22Rv1 (cell line): ENCODE measurements at regions not wholly inside any gene's neighbourhood (a gene's known extent, or its start where the extent isn't known, plus 50 kb on each side); places are given as distances from the start of the nearest gene placed in this dataset.

Experiments
- CTCF ChIP-seq: fragments of 450-650 bp; IDR thresholded peaks from 2 replicates; pipeline ENCODE4 v1.5.1; 2017; ENCODE audit warnings: mild to moderate bottlenecking
- ZFX ChIP-seq: fragments of 450-650 bp; IDR thresholded peaks from 2 replicates; pipeline ENCODE4 v1.6.1; 2017; ENCODE audit warnings: antibody characterized with exemption, borderline replicate concordance

DNA sequence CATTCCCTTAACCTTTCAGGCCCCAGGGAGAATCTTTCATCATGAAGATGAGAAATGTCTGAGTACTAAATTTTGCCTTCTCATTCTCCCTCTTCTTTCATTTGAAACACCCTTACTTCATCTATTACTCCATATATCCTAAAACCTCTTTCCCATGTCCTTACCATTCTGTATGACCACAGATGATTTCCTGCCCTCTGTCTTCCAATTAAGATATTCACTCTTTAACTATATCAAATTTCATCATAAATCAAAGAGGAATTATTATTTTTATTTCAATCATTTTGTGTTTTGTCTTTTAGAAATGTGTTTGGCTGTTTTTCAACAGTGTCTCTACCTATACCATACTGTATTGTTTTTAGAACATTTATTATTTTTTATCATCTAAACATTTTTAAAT is 964.9 kb upstream of the KLHL29 start:
- TF ChIP-seq CTCF (no peak), ZFX (no peak)
